ENCODE measurements at regions not wholly inside any gene's neighbourhood (a gene's known extent, or its start where the extent isn't known, plus 50 kb on each side); places are given as distances from the start of the nearest gene placed in this dataset.

DNA sequence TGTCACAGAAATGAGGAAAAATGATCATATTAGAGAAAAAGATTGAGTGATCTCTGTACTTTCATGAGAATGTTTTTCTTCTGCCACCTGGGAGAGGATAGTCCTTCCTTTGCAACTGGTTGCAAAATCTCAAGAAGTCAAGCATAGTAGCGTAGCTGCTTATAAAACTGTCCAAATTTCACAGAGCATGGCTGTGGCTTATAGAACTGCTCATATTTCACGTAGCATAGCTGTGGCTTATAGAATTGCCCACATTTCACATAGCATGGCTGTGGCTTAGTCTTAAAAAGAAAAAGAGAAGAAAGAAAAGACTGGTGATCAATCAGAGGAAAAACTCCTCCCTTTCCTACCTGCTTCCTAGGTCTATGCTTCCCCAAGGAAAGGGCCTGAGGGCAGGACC lies 329.5 kb downstream of the SIPA1L2 start:
- TF ChIP-seq TEAD4 (IDR thresholded peaks at IDR 0.05) (no peak), TAF1 (IDR thresholded peaks at IDR 0.05; ENCODE audit: low read depth) (no peak), ZBTB7A (IDR thresholded peaks at IDR 0.05; ENCODE audit: low read depth) (no peak), EP300 (IDR thresholded peaks at IDR 0.05; ENCODE audit: borderline replicate concordance) (no peak), RAD21 (IDR thresholded peaks at IDR 0.05; ENCODE audit: low read depth) (no peak), FOXM1 (IDR thresholded peaks at IDR 0.05; ENCODE audit: borderline replicate concordance, low read depth) (no peak), TCF12 (IDR thresholded peaks at IDR 0.05; ENCODE audit: low read depth) (no peak), YY1 (IDR thresholded peaks at IDR 0.05; ENCODE audit: low read depth) (no peak), EGR1 (IDR thresholded peaks at IDR 0.05) (no peak), MAX (IDR thresholded peaks at IDR 0.05) (no peak), CEBPB (IDR thresholded peaks at IDR 0.05) (no peak), NFIC (IDR thresholded peaks at IDR 0.05) (no peak), CREB1 (IDR thresholded peaks at IDR 0.05; ENCODE audit: low read depth) (no peak)
- TF ChIP-seq, protein P1, sequence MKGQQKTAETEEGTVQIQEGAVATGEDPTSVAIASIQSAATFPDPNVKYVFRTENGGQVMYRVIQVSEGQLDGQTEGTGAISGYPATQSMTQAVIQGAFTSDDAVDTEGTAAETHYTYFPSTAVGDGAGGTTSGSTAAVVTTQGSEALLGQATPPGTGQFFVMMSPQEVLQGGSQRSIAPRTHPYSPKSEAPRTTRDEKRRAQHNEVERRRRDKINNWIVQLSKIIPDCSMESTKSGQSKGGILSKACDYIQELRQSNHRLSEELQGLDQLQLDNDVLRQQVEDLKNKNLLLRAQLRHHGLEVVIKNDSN (IDR thresholded peaks at IDR 0.05): no peak

DNA sequence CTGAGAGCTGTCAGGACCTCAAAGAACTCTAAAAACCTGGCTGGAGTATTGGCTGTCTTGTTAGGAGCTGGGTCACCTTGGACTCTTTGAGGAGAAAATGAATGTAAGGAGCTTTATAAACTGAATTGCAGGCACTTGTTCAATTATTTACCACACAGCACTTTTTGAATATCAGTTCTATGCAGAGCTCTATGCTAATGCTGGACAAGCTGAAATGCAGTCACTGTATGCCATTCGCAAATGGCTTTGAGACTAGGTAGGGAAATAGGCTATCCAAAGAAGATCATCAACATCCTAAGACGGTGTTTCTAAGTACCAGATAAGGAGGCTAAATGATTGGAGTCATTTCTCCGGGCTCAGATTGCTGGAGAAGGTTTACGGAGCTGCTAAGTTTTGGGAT lies 333.5 kb downstream of the SIPA1L2 start:
- no peak for TF ChIP-seq ZBTB7A (IDR thresholded peaks at IDR 0.05; ENCODE audit: low read depth)
- TF ChIP-seq MAX (IDR thresholded peaks at IDR 0.05): no peak
- TF ChIP-seq CREB1 (IDR thresholded peaks at IDR 0.05; ENCODE audit: low read depth): no peak
- no peak for TF ChIP-seq CEBPB (IDR thresholded peaks at IDR 0.05)
- TF ChIP-seq TCF12 (IDR thresholded peaks at IDR 0.05; ENCODE audit: low read depth): no peak
- TF ChIP-seq REST (IDR thresholded peaks at IDR 0.05; ENCODE audit: low read depth): no peak
- TF ChIP-seq, protein P1 (IDR thresholded peaks at IDR 0.05): no peak
- no peak for TF ChIP-seq NFIC (IDR thresholded peaks at IDR 0.05)
- no peak for TF ChIP-seq RAD21 (IDR thresholded peaks at IDR 0.05; ENCODE audit: low read depth)
- TF ChIP-seq FOXM1 (IDR thresholded peaks at IDR 0.05; ENCODE audit: borderline replicate concordance, low read depth): no peak
- no peak for TF ChIP-seq YY1 (IDR thresholded peaks at IDR 0.05; ENCODE audit: low read depth)
- no peak for TF ChIP-seq TAF1 (IDR thresholded peaks at IDR 0.05; ENCODE audit: low read depth)
- TF ChIP-seq EP300 (IDR thresholded peaks at IDR 0.05; ENCODE audit: borderline replicate concordance): no peak
- TF ChIP-seq EGR1 (IDR thresholded peaks at IDR 0.05): no peak

- TF ChIP-seq TCF12 (IDR thresholded peaks at IDR 0.05; ENCODE audit: low read depth) (no peak), TEAD4 (IDR thresholded peaks at IDR 0.05) (no peak), NFIC (IDR thresholded peaks at IDR 0.05) (no peak), RAD21 (IDR thresholded peaks at IDR 0.05; ENCODE audit: low read depth) (no peak), FOXM1 (IDR thresholded peaks at IDR 0.05; ENCODE audit: borderline replicate concordance, low read depth) (no peak), TAF1 (IDR thresholded peaks at IDR 0.05; ENCODE audit: low read depth) (no peak), CREB1 (IDR thresholded peaks at IDR 0.05; ENCODE audit: low read depth) (no peak), EP300 (IDR thresholded peaks at IDR 0.05; ENCODE audit: borderline replicate concordance) (no peak), REST (IDR thresholded peaks at IDR 0.05; ENCODE audit: low read depth) (no peak), YY1 (IDR thresholded peaks at IDR 0.05; ENCODE audit: low read depth) (no peak), ZBTB7A (IDR thresholded peaks at IDR 0.05; ENCODE audit: low read depth) (no peak), EGR1 (IDR thresholded peaks at IDR 0.05) (no peak), CEBPB (IDR thresholded peaks at IDR 0.05) (no peak), MAX (IDR thresholded peaks at IDR 0.05) (no peak)
- TF ChIP-seq, protein P1 (IDR thresholded peaks at IDR 0.05): no peak
Observed at GRCh38 chr1:232293361-232293760, 336.6 kb downstream of the SIPA1L2 start.

GRCh38 chr1:232292818-232293217 lies 337.1 kb downstream of the SIPA1L2 start:
- TF ChIP-seq TEAD4 (IDR thresholded peaks at IDR 0.05): no peak
- no peak for TF ChIP-seq TCF12 (IDR thresholded peaks at IDR 0.05; ENCODE audit: low read depth)

DNA sequence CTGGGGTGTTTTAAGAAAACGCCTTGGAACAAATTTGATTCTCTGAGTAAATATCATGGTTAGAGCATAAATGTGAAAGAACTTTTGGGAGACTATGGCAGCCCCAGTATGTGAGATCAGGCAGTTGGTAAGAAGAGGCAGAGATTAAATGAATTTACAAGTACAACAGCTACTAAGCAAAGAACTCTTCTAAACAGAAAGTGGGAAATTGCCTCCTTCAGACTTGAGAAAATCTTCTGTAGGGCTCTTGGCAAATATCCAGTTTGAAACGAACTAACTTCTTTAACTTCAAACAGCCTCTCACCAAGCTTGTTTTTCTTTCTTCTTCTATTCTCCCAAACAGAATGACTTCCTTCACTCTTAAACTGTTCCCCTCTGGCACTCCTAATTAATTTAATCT lies 337.7 kb downstream of the SIPA1L2 start:
- TF ChIP-seq YY1 (IDR thresholded peaks at IDR 0.05; ENCODE audit: low read depth): no peak
- no peak for TF ChIP-seq CREB1 (IDR thresholded peaks at IDR 0.05; ENCODE audit: low read depth)
- TF ChIP-seq TAF1 (IDR thresholded peaks at IDR 0.05; ENCODE audit: low read depth): no peak
- TF ChIP-seq NFIC (IDR thresholded peaks at IDR 0.05): no peak
- TF ChIP-seq TEAD4 (IDR thresholded peaks at IDR 0.05): no peak
- no peak for TF ChIP-seq EP300 (IDR thresholded peaks at IDR 0.05; ENCODE audit: borderline replicate concordance)
